Thoracic aorta (tissue), 2 donors: ENCODE measurements at regions not wholly inside any gene's neighbourhood (a gene's known extent, or its start where the extent isn't known, plus 50 kb on each side); places are given as distances from the start of the nearest gene placed in this dataset.

Experiments
- ATAC-seq: fragments of 150-250 bp; one replicate; pipeline ENCODE4 v1.8.0; 2017; ENCODE audit warnings: low read depth; ENCODE audit not compliant: insufficient number of reproducible peaks, low FRiP score
- DNase-seq: peaks from one replicate; pipeline ENCODE4 v3.0.0-alpha.2; 2020; ENCODE audit warnings: low spot score
- H3K27ac ChIP-seq, 2 donors: fragments of 200-600 bp; sonication (generic); 1 replicate in 1 of 2; 2 replicates in 1 of 2; pipeline ENCODE4 v1.5.1; 2016; ENCODE audit warnings: mild to moderate bottlenecking in 2 of 2, moderate library complexity in 2 of 2
- H3K27me3 ChIP-seq: fragments of 200-600 bp; sonication (generic); replicated peaks from 2 replicates; pipeline ENCODE4 v1.6.0; 2016; ENCODE audit warnings: mild to moderate bottlenecking; ENCODE audit not compliant: insufficient read depth
- H3K36me3 ChIP-seq: fragments of 200-600 bp; sonication (generic); one replicate; pipeline ENCODE4 v1.5.1; 2016
- H3K4me1 ChIP-seq, 2 donors: fragments of 200-600 bp; sonication (generic); 1 replicate in 1 of 2; 2 replicates in 1 of 2; pipeline versions ENCODE4 v1.5.1 to v1.6.0; 2016; ENCODE audit warnings: low read depth in 2 of 2, mild to moderate bottlenecking in 1 of 2; ENCODE audit not compliant: control insufficient read depth in 1 of 2
- H3K4me3 ChIP-seq: fragments of 200-600 bp; sonication (generic); 2 replicates; pipeline ENCODE4 v1.5.1; 2016; ENCODE audit warnings: mild to moderate bottlenecking
- H3K9me3 ChIP-seq: fragments of 200-600 bp; sonication (generic); 2 replicates; pipeline ENCODE4 v1.5.1; 2016
- TF ChIP-seq, protein P1 (sequence below): fragments of 200-600 bp; sonication (generic); IDR thresholded peaks from one replicate; pipeline ENCODE4 v1.5.1; 2019; ENCODE audit warnings: antibody characterized with exemption

DNA sequence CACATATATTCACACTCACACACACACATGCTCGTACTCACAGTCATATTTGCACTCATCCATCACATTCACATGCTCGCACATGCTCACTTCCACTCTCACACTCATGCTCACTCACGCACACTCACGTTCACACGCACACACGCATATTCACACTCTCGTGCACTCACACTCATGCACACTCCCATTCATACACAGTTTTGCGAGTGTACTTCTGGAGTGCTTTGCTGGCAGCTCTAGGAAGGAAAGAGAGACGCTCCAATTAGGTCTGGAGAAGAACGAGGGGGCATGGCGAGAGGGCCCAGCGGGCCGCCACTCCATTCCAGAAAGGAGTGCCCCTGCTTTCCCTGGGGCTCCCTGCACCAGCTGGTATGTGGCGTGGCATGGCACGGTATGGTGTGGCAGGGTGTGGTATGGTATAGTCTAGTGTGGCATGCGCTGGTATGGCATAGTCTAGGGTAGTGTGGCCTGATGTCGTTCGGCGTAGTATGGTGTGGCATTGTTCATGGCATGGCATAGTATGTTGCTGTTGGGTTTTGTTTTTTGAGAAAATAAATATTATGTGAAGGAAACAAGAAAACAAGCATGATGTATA, 216.8 kb upstream of the CDYL start:
- Histone ChIP-seq H3K27ac (no peak overlapping the region), H3K4me1 (no peaks in the 10 kb centered on the region), H3K9me3 (no peaks in the 10 kb centered on the region), H3K4me3 (no peak overlapping the region), H3K27me3 (no peaks in the 10 kb centered on the region), H3K36me3 (no peaks in the 10 kb centered on the region)
- DNase-seq (no peak), ATAC-seq (no peak)
- TF ChIP-seq, protein P1, sequence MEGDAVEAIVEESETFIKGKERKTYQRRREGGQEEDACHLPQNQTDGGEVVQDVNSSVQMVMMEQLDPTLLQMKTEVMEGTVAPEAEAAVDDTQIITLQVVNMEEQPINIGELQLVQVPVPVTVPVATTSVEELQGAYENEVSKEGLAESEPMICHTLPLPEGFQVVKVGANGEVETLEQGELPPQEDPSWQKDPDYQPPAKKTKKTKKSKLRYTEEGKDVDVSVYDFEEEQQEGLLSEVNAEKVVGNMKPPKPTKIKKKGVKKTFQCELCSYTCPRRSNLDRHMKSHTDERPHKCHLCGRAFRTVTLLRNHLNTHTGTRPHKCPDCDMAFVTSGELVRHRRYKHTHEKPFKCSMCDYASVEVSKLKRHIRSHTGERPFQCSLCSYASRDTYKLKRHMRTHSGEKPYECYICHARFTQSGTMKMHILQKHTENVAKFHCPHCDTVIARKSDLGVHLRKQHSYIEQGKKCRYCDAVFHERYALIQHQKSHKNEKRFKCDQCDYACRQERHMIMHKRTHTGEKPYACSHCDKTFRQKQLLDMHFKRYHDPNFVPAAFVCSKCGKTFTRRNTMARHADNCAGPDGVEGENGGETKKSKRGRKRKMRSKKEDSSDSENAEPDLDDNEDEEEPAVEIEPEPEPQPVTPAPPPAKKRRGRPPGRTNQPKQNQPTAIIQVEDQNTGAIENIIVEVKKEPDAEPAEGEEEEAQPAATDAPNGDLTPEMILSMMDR: no peak

DNA sequence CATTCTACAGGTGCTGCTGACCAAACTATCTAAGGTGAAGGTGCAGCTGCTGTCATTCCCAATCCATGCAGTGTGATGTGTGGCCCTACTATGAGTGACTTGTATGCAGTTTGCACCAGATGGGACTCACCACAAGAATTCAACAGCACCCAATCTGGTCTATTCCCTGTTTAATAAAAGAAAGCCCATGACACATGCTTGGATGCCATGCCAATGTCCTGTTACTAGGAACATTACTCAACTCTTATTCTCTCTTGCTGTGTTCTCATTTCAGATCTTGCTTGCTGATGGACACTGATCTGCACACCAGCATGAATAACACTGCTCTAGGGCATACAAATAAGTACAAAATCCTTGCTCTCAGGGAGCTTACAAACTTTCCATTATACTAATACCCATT, 221.6 kb upstream of the CDYL start:
- no peaks in the 10 kb centered on the region for H3K36me3 ChIP-seq
- no peak overlapping the region for H3K4me3 ChIP-seq
- ATAC-seq (no peak), DNase-seq (no peak)
- H3K9me3 ChIP-seq: no peaks in the 10 kb centered on the region
- no peaks in the 10 kb centered on the region for H3K4me1 ChIP-seq
- TF ChIP-seq, protein P1: no peak
- H3K27ac ChIP-seq: no peak overlapping the region
- H3K27me3 ChIP-seq: no peaks in the 10 kb centered on the region

GRCh38 chr6:4553387-4553786, 222.8 kb upstream of the CDYL start:
- no peak for ATAC-seq
- no peaks in the 10 kb centered on the region for H3K36me3 ChIP-seq
- H3K9me3 ChIP-seq: no peaks in the 10 kb centered on the region
- TF ChIP-seq, protein P1: no peak
- no peak overlapping the region for H3K27ac ChIP-seq
- no peaks in the 10 kb centered on the region for H3K4me1 ChIP-seq
- DNase-seq: no peak
- H3K4me3 ChIP-seq: no peak overlapping the region
- H3K27me3 ChIP-seq: no peaks in the 10 kb centered on the region

DNA sequence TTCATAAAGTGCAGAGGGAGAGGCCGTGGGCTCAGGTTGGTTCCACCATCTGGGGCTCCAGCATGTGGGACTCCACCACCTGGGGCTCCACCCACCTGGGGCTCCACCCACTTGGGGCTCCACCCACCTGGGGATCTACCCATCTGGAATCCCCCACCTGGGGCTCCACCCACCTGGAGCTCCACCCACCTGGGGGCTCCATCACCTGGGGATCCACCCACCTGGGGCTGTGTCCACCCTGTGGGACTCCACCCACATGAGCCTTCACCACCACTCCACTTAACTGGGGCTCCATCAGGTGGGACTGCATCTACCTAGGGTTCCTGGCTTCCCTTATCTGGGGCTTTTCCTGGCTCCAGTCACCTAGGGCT, 226.0 kb upstream of the CDYL start:
- H3K27me3 ChIP-seq: no peaks in the 10 kb centered on the region
- TF ChIP-seq, protein P1: no peak
- no peaks in the 10 kb centered on the region for H3K36me3 ChIP-seq
- no peak for ATAC-seq
- no peak overlapping the region for H3K4me3 ChIP-seq
- no peak overlapping the region for H3K27ac ChIP-seq
- DNase-seq: no peak
- no peaks in the 10 kb centered on the region for H3K4me1 ChIP-seq
- H3K9me3 ChIP-seq: no peaks in the 10 kb centered on the region

GRCh38 chr6:4549556-4550226, 226.5 kb upstream of the CDYL start:
- no peaks in the 10 kb centered on the region for H3K27me3 ChIP-seq
- no peaks in the 10 kb centered on the region for H3K36me3 ChIP-seq
- DNase-seq: no peak
- H3K27ac ChIP-seq: no peak overlapping the region
- H3K4me3 ChIP-seq: no peak overlapping the region
- no peaks in the 10 kb centered on the region for H3K4me1 ChIP-seq
- TF ChIP-seq, protein P1: no peak
- no peak for ATAC-seq
- H3K9me3 ChIP-seq: no peaks in the 10 kb centered on the region
